GM19351 (cell line): ENCODE measurements at regions not wholly inside any gene's neighbourhood (a gene's known extent, or its start where the extent isn't known, plus 50 kb on each side); places are given as distances from the start of the nearest gene placed in this dataset.
"Not testable (repeated sequence)": the region's sequence is repeated elsewhere in the genome, so short reads cannot be mapped to it uniquely, and the experiment has no call there.

Experiments used
- ATAC-seq: cut with Tn5 transposase; IDR thresholded peaks from one replicate; pipeline ENCODE4 v1.9.1; 2021; ENCODE audit warnings: mild to moderate bottlenecking, moderate library complexity; ENCODE audit not compliant: unreplicated experiment

DNA sequence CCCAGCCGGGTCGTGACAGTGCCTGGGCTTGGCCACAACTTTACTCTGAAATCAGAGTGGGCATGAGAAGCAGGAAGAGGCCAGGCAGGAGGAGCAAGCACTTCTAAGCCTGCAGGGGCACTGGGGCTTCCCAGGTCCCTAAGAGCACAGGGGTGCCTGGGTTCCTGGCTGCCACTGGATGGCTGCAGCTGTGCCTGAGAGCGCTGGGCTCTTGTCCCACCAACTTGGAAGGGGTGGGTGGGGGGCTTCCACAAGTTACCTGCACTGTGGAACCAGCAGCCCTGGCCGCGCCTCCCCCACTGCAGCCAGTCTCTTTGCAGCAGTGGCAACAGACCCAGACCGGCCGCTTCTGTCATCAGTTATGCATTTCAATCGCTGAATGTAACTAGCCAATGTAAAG lies 434.7 kb upstream of the GRM3 start:
- ATAC-seq: no peak

- no peak for ATAC-seq
These were observed 436.0 kb upstream of the GRM3 start for GRCh38 chr7:86207740-86208139.

DNA sequence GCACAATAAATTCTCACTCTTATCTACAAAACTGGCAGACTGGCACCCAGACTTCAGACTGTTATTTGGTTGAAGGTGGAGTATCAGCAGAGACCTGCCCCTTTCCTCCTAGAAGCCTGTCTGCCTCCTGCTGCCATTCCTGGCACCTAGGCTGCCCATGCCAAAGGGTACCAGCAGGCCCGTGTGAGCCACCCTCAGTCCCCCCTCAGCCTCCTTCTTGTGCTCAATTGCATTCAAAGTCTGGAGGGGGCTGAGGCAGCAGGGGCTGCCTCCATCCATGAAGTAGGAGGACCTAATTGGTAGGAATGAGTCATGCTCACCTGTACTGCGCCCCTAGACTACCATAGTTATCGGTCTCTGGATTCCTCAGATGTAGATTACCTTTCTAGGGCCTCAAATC lies 440.9 kb upstream of the GRM3 start:
- ATAC-seq: no peak

GRCh38 chr7:86201767-86202166 lies 441.9 kb upstream of the GRM3 start:
- ATAC-seq: no peak

DNA sequence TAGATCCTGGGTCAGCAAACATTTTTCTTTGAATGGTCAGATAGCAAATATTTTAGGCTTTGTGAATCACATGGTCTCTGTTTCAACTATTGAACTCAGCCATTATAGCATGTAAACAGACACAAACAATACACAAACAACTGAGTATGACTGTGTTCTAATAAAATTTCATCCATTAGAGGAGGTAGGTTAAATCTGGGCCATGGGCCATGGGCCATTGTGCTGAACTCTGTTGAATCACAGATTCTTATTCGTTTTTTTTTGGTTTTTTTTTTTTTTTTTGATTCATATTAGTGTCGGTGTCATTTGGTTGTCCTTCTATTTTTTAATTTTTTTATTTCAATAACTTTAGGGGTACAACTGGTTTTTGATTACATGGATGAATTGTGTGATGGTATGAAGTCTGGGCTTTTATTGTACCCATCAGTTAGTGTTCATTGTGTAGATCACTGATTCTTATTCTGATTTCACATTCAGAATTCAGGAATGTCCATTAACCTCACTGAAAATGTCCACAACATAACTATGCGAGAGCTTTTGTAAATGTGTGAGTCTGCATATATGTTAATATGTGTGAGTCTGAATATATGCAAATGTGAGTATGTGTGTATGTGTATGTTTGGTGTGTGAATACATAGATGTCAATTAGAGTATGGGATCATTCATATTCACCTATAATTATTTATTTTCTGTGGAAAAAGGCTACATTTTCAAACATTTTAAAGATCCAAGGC lies 443.7 kb upstream of the GRM3 start:
- ATAC-seq: no peak

DNA sequence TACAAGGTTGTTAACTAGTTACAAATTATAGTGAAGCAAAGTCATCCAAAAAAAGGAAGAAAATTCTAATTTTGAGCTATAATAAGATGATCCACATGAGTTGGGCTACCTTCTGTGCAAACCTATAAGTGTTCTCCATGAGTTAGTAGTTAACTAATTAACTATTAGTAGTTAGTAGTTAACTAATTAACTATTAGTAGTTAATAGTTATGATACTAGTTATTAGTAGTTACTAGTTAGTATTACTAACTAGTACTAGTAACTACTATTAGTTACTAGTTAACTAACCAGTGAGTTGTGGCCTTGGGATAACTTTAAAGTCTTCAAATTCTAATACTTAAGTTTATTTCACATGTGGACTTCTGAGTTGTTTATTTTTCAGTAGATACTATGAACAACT lies 453.4 kb upstream of the GRM3 start:
- ATAC-seq: no peak

- ATAC-seq: no peak
These were observed 462.2 kb upstream of the GRM3 start for GRCh38 chr7:86181474-86181873.

GRCh38 chr7:86164827-86165226 lies 478.9 kb upstream of the GRM3 start:
- ATAC-seq: no peak

DNA sequence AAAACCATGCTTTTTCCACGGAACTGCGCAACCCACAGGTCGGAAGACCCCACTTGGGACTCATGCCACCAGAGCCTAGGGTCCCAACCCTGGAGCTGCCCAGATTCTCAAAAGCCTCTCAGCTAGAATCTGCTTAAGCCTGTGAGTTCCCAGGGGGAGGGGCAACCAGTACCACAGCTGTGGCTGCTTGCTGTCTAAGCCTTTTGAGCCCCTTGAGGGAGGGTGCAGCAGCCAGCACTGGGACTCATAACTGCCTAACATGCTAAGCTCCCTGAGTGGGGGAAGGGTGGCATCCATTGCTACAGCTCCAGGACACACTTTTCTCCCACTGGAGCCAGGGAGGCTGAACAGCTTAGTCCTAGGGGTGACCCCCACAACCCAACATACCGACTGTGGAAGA lies 485.6 kb upstream of the GRM3 start:
- ATAC-seq: no peak

GRCh38 chr7:86155623-86156022 lies 488.1 kb upstream of the GRM3 start:
- ATAC-seq: no peak

DNA sequence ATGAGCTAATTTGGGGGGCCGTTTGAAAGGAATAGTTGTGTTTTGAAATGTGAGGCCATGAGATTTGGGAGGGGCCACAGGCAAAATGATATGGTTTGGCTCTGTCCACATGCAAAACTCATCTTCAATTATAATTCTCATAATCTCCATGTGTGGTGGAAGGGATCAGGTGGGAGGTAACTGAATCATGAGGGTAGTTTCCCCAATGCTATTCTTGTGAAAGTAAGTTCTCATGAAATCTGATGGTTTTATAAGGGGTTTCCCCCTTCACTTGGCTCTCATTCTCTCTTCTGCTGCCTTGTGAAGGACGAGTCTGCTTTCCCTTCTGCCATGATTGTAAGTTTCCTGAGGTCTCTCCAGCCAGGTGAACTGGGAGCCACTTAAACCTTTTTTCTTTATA lies 490.8 kb upstream of the GRM3 start:
- no peak for ATAC-seq

DNA sequence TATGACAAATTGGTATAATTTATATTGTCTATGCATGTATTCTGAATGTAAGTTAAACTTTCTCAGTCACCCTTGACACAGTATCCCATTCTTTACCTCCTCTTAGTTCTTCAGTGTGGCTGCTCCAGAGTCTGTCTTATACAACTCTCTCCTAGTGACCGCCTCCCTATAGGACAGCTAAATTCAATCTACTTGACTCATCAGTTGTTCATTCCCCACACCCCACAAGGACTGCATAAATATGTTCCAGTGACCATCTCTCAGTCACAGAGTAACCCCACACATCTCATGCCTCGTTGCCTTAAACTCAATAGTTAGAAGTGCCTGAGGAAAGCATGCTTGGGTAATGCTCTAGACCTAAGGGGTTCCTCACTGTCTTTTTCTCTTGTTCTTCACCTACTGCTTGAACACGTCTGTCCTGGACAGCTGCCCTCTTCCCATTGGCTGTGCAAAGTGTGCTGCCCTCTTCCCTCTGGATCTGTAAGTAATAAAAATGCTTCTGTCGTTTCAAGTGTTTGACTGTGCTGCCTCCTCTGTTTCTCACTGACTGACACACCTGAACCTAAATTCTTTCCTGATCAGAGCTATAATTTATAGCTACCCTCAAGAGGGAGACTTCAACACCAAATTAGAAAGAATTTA lies 494.6 kb upstream of the GRM3 start:
- ATAC-seq: no peak

DNA sequence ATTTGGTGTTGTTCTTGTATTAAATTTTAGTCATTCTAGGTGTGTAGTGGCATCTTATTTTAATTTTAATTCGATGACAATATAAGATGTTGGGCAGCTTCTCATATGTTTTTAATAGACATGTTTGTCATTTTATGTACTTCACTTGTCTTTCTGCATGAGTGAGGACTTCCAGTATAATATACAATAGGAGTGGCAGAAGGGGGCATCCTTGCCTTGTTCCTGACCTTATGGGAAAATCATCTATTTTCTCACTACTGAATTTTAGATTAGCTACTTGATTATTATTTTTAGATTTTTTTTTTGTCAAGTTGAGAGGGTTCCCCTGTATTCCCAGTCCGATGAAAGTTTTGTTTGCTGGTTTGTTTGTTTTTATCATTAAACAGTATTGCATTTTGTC lies 495.2 kb upstream of the GRM3 start:
- ATAC-seq: no peak

DNA sequence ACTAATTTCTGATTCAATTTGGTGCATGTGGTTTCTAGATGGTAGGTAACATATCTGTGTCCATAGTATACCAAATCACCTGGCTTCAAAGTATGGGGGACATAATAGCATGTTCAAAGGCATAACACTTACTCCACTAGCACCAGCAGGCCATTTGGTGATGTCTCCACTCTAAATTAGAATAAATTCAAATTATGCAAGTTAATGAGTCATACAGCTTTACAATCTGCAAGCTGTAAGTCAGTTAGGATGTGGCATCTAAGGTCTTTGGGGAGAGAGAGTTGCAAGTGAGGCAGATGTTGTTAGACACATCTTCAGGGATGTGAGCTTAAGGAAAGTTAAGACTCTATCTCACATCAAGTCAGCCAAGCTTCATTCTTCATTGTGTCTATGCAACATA lies 506.4 kb upstream of the GRM3 start:
- ATAC-seq: no peak

GRCh38 chr7:86130268-86130667 lies 513.4 kb upstream of the GRM3 start:
- no peak for ATAC-seq

DNA sequence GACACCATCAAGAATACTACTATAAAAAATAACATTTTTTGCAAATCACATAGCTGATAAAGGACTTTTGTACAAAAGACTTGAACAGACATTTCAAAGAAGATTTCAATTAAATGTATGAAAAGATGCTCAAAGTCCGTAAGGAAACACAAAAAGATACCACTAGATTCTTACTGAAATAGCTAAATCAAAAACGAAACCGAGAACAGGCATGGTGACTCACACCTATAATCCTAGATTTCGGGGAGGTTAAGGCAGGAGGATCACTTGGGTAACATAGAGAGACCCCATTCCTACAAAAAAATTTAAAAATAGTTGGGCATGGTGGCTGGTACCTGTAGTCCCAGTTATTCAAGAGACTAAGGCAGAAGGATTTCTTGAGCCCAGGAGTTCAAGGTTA lies 520.2 kb upstream of the GRM3 start:
- no peak for ATAC-seq

GRCh38 chr7:86094166-86094669 lies 549.5 kb upstream of the GRM3 start:
- no peak for ATAC-seq

DNA sequence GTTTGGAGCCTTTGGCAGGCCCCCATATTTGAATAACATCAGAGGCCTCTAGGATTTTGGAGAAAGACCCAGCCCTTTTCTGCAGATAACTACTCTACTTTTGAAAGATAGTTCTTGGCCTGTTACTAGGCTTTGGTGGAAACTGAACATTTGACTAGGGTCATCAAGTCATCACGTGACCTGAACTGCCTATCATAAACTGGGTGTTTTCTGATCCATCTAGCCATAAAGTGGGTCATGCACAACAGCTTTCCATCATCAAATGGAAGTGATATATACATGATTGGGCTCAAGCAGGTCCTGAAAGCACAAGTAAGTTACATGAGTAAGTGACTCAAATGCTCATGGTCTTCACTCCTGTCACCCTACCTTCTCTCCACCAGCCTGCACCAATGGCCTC lies 552.3 kb upstream of the GRM3 start:
- ATAC-seq: no peak

GRCh38 chr7:86089455-86089854 lies 554.3 kb upstream of the GRM3 start:
- ATAC-seq: no peak

GRCh38 chr7:86064572-86064971 lies 579.1 kb upstream of the GRM3 start:
- ATAC-seq: not testable (repeated sequence)

GRCh38 chr7:86058649-86059048 lies 585.1 kb upstream of the GRM3 start:
- ATAC-seq: no peak

DNA sequence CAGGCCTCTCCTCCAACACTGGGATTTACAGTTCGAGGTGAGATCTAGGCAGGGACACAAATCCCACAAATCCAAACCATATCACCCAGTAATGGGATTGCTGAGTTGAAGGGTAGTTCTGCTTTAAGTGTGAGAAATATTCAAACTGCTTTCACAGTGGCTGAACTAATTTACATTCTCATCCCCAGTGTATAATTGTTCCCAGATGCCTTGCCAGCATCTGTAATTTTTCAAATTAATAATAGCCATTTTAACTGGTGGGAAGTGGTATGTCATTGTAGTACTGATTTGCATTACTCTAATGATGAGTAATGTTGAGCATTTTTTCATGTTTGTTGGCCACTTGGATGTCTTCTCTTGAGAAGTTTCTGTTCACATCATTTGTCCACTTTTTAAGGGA lies 592.8 kb upstream of the GRM3 start:
- ATAC-seq: no peak

DNA sequence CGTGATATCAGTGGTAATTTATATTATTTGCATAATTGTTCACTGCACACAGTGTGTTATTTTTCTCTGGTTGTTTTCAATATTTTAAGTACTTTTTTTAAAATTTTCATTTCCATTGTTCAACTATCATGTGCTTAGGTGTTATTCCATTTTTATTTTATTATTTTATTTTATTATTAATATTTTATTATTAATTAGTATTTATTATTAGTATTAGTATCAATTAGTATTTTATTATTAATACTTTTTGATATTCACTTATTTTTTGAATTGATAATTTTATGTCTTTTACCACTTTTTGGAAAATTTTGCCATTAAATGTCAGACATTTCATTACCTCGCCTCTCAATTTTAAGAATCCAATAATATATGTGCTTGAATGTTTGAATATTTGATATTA lies 593.8 kb upstream of the GRM3 start:
- no peak for ATAC-seq
